Posterior vena cava (tissue), 2 donors: ENCODE measurements at regions not wholly inside any gene's neighbourhood (a gene's known extent, or its start where the extent isn't known, plus 50 kb on each side); places are given as distances from the start of the nearest gene placed in this dataset.
"Not testable (repeated sequence)": the region's sequence is repeated elsewhere in the genome, so short reads cannot be mapped to it uniquely, and the experiment has no call there.

Experiments used
- DNase-seq: peaks from one replicate; pipeline ENCODE4 v3.0.0-alpha.2; 2020; ENCODE audit warnings: low spot score
- intact Hi-C, 2 donors: fragments of 100-400 bp; cut with DNase I; formaldehyde crosslinking; loops; one replicate each; pipeline versions ENCODE4 v1.14.1 to v1.14.2; 2022 to 2023
- donor health status: DM: yes; HTN: yes; CAD: no.
- donor health status: DM: yes; HTN: yes; CAD: no.

DNA sequence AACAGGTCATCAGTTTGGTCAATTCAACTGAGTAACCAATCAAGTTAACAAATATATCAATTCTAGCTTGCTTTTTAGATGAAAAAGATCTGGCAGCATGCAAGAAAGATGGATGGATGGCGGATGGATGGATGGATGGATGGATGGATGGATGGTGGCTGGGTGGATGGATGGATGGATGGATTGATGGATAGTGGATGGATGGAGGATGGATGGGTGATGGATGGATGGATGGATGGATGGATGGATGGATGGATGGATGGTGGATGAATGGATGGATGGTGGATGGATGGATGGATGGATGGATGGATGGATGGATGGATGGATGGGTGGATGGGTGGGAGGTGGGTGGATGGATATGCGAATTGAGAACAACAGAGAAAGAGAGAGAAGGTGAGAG lies 303.7 kb upstream of the IGF1R start:
- intact Hi-C loops: no loop called here
- no peak for DNase-seq

GRCh38 chr15:98347001-98347400 lies 301.3 kb upstream of the IGF1R start:
- intact Hi-C loops: no loop called here
- DNase-seq: peak; percentile 82

DNA sequence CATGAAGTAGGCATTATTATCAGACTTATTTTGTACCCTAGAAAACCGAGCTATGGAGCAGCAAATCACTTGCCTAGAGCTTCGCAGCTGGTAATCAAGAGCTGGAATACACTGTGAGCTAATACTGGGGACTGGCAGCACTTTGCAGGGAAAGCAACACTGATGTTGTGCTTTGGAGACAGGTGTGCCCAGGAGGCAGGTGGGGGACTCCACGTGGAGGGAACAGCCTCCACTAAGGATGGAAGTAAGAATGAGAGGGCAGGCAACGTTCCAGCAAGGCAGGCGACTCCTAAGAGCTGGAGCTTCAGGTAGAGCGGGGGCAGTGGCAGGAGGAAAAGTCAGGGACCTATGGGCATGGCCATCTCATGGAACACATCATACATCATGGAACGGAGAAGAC lies 300.5 kb upstream of the IGF1R start:
- intact Hi-C loops: no loop called here
- no peak for DNase-seq

GRCh38 chr15:98350276-98350675 lies 298.1 kb upstream of the IGF1R start:
- no peak for DNase-seq
- intact Hi-C loops: loop anchor here in 1 of 2 donors (2.0 kb wide), 1 partner anchor 67 kb away; no protein-coding TSS in a partner anchor

DNA sequence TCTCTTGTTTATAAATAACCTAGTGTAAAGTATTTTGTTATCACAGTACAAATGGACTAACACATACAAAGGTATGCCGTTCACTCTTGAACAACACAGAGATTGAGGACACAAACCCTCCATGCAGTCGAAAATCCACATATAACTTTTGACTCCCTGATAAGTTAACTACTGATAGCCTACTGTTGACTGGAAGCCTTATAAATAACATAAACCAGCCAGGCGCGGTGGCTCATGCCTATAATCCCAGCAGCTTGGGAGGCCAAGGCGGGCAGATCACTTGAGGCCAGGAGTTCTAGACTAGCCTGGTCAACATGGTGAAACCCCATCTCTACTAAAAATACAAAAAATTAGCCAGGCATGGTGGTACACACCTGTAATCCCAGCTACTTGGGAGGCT lies 290.1 kb upstream of the IGF1R start:
- intact Hi-C loops, DNase-seq: not testable (repeated sequence)

- no peak for DNase-seq
- intact Hi-C loops: no loop called here
These were observed 289.4 kb upstream of the IGF1R start for GRCh38 chr15:98358971-98359370.

DNA sequence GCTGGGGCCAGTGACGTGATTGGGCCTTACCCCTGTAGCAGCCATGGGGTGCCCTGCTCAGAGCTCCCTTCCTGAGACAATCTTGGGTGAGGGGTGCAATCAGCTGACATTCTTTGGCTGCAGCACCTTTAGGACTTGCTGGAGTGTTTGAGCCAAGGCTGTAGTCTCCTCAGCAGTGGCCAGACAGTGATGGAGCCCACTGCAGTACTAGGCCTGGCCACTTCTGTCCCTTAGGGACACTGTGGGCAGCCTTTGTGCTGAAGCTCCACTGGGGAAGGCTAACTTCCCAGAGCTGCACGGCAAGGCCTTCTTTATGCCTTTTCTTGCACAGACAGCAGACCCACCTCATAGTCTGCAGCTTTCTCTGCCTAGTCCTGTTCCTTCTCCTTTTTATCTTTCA lies 284.9 kb upstream of the IGF1R start:
- intact Hi-C loops: no loop called here
- DNase-seq: no peak

GRCh38 chr15:98363955-98364354 lies 284.4 kb upstream of the IGF1R start:
- no peak for DNase-seq
- intact Hi-C loops: no loop called here

DNA sequence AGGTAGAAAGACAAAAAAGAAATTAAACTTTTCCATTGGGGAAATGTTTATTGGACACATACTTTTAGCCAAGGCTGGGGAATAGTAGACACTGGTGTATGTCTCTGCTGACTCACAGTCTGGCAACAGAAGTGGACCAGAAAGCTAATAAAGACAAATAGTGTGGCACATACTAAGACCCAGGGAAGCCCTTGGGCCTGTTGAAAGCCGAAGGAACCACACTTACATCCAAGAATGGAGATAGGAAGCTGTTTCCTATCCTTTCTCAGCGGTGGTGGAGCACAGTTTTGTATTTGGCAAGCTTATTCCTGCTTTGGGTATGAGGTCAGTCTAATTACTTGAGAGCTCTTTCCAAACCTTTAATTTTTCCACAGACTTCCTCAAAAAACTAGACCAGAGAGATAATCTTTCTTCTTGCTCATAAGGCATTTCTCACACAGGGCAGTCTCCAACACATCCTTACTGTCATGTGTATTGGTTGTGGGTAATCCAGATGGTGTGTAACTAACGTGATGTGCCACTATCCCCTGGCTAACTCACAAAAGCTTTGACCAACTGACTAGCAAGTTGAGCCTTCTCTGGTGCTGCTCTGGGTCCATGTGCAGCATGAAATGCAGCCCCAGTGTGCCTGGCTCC lies 279.1 kb upstream of the IGF1R start:
- intact Hi-C loops: no loop called here
- no peak for DNase-seq

- intact Hi-C loops: no loop called here
These were observed 272.6 kb upstream of the IGF1R start for GRCh38 chr15:98375513-98376340.

DNA sequence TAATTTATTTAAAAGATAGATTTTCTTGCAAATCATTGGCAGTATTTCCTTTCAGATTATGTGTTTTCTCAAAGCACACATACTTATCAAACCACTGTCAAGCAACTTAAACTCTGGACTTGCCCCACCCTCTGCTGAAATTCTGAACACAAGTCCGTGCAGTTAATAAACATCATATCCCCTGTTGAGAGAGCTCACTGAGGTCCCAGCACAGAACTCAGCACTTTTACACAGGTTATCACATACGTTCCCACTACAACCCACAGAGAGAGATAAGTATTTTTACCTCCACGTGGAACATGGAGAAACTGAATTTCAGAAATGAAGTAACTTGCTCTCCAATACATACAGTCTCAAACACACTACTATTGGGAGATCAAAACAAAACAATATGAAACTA lies 267.6 kb upstream of the IGF1R start:
- intact Hi-C loops: no loop called here

More at GRCh38 chr15:98375513-98376340, 272.6 kb upstream of the IGF1R start:
- no peak for DNase-seq

GRCh38 chr15:98381446-98381845 lies 266.9 kb upstream of the IGF1R start:
- intact Hi-C loops: no loop called here
- DNase-seq: no peak

More for the DNA sequence above, 267.6 kb upstream of the IGF1R start:
- DNase-seq: no peak

GRCh38 chr15:98382139-98382538 lies 266.2 kb upstream of the IGF1R start:
- intact Hi-C loops: no loop called here
- DNase-seq: no peak

DNA sequence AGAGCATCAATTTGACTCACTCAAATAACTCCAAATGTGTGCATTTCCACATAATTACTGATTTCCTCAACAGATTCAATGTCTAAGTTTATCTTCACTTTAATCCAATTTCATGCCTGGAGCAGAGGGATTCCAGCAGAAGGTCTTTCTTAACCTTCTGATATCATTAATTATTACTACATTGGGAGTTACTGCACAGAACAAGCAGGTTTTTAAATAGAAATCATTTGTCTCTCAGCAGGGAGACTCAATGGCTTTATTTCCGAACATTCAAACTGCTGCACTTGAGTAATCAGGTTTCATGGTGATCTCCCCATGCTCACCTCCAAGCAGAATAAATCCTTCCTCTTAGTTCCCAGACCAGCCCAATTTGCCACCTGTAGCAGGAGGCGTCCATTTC lies 264.8 kb upstream of the IGF1R start:
- intact Hi-C loops: no loop called here
- no peak for DNase-seq

GRCh38 chr15:98384328-98385029 lies 263.9 kb upstream of the IGF1R start:
- intact Hi-C loops: no loop called here
- no peak for DNase-seq

DNA sequence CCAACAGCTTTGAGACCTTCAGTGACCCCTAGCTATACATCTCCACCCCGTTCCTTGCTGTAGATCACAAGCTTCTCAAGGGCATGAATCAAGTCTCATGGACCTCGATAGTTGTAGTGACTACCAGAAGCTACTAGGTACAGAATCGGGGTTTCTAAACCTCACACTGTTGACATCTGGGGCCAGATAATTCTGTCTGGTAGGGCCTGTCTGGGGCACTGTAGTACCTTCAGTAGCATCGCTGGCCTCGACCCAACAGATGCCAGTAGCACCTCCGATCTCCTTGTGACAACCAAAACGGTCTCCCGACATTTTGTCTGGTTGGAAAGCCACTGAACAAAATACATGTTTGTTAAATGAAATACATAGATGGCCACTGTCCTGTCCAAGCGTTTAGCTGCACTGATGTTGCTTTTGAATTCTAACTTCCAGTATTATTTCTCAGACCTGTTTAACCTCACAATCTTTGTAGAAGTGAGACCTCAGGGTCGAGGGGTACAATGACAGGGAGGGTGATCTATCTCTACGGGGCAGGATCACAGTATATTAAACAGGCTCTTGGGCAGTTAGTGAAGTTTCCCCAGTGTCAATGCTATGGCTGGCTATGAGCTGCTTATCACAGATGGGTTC lies 262.5 kb upstream of the IGF1R start:
- intact Hi-C loops: no loop called here
- no peak for DNase-seq

DNA sequence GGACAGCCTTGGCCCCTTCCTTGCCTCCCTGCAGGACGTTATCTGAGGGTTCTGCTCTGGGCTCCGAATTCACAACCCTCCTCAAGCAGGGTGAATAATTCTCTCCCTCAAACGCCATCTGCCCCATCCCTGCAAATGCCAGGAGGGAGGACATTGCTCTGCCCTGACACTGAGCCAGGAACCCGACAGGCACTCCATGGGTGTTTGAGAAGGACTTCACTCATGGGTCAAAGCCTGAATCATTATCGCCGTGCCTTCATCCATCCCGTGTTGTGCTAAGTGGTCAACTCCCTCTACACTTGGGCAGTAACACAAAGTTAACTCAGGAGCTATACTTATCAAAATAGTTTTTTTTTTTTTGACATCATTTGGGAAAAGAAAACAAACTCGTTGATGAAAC lies 261.8 kb upstream of the IGF1R start:
- DNase-seq: no peak
- intact Hi-C loops: no loop called here

DNA sequence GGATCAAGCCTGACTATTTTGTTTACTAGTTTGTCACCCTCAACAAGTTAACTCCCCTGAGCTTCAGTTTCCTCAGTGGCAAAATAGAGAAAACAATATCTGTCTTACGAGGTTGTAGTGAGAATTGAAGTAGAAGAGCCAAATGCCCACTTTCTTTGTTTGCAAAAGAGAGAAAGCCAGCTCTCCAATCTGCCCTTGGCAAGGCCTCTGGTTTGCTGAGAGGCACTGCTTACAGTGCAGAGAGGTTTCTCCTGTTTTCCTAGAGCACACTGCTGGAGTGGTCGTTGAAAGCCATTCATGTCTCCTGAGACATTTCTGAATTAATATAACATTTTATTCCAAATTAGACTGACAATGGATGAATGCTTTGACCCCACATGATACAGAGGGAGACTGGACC lies 260.5 kb upstream of the IGF1R start:
- no peak for DNase-seq
- intact Hi-C loops: no loop called here

- no peak for DNase-seq
- intact Hi-C loops: no loop called here
These were observed 257.3 kb upstream of the IGF1R start for GRCh38 chr15:98390946-98391530.

DNA sequence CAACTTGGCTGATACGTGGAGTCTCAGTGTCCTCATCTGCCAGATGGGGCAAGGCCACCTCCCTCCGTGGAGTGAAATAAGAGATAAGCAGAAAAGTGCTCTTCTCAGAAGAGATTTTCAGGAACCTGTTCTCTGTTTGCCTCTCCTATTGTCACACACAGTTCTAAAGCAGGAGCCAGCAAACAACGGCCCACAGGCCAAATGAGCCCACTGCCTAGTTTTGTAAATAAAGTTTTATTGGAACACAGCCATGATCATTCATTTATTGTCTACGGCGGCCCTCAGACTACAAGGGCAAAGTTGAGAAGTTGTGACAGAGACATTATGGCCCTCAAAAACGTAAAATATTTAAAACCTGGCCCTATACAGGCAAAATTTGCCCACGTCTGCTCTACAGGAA lies 256.8 kb upstream of the IGF1R start:
- DNase-seq: no peak
- intact Hi-C loops: no loop called here
